ENCODE measurements at regions not wholly inside any gene's neighbourhood (a gene's known extent, or its start where the extent isn't known, plus 50 kb on each side); places are given as distances from the start of the nearest gene placed in this dataset.

DNA sequence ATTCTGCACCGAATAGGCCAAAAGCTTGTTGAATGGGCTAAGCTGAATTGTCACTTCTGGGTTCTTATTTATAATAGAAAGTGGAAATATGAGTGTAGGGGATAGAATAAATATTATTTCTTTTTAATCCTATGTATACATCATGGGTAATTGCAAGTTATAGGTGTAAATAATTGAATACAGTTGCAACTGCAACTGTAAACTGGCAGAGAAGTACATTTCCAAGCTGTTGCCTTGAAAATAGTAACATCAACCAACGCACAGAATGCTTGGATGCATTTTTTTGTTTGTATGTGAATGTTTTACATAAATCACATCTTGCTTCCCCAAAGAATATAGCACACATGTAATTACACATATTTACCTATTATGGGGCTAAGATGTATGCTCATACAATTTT, 234.1 kb downstream of the NNT start:
- TF ChIP-seq CTCF (IDR thresholded peaks at IDR 0.05), result no peak
- TF ChIP-seq POLR2A (IDR thresholded peaks at IDR 0.05), result no peak

All from uterus (tissue), 2 donors.